Inferior parietal cortex (tissue), 1 donor: ENCODE measurements at regions not wholly inside any gene's neighbourhood (a gene's known extent, or its start where the extent isn't known, plus 50 kb on each side); places are given as distances from the start of the nearest gene placed in this dataset.
"Not testable (repeated sequence)": the region's sequence is repeated elsewhere in the genome, so short reads cannot be mapped to it uniquely, and the experiment has no call there.

Experiments used
- DNase-seq: peaks from one replicate; pipeline ENCODE4 v3.0.0-alpha.2; 2016; ENCODE audit errors: extremely low spot score

GRCh38 chr17:34081269-34081668, 173.8 kb upstream of the CCL2 start:
- no peak for DNase-seq

- no peak for DNase-seq
Measured at GRCh38 chr17:34082404-34082803, 172.7 kb upstream of the CCL2 start.

GRCh38 chr17:34089042-34089441, 166.0 kb upstream of the CCL2 start:
- not testable (repeated sequence) for DNase-seq

- no peak for DNase-seq
Measured at GRCh38 chr17:34090593-34090992, 164.5 kb upstream of the CCL2 start.

- no peak for DNase-seq
Measured at GRCh38 chr17:34091975-34092374, 163.1 kb upstream of the CCL2 start.

GRCh38 chr17:34095106-34095505, 160.0 kb upstream of the CCL2 start:
- DNase-seq: no peak

- DNase-seq: no peak
Measured at GRCh38 chr17:34098699-34099098, 156.4 kb upstream of the CCL2 start.

GRCh38 chr17:34099859-34100515, 155.1 kb upstream of the CCL2 start:
- no peak for DNase-seq

GRCh38 chr17:34107019-34107418, 148.1 kb upstream of the CCL2 start:
- no peak for DNase-seq

GRCh38 chr17:34110315-34110714, 144.8 kb upstream of the CCL2 start:
- DNase-seq: no peak

- DNase-seq: no peak
Measured at GRCh38 chr17:34113089-34113488, 142.0 kb upstream of the CCL2 start.

GRCh38 chr17:34114174-34114573, 140.9 kb upstream of the CCL2 start:
- DNase-seq: no peak

- no peak for DNase-seq
Measured at GRCh38 chr17:34116306-34116705, 138.8 kb upstream of the CCL2 start.

GRCh38 chr17:34117332-34117731, 137.8 kb upstream of the CCL2 start:
- no peak for DNase-seq

- DNase-seq: no peak
Measured at GRCh38 chr17:34117811-34118210, 137.3 kb upstream of the CCL2 start.

GRCh38 chr17:34118564-34118963, 136.5 kb upstream of the CCL2 start:
- no peak for DNase-seq

- DNase-seq: no peak
Measured at GRCh38 chr17:34121311-34121710, 133.8 kb upstream of the CCL2 start.

- no peak for DNase-seq
Measured at GRCh38 chr17:34122515-34122914, 132.6 kb upstream of the CCL2 start.

- no peak for DNase-seq
Measured at GRCh38 chr17:34125010-34125409, 130.1 kb upstream of the CCL2 start.

GRCh38 chr17:34125921-34126320, 129.2 kb upstream of the CCL2 start:
- DNase-seq: no peak

GRCh38 chr17:34126496-34126895, 128.6 kb upstream of the CCL2 start:
- DNase-seq: no peak

- no peak for DNase-seq
Measured at GRCh38 chr17:34126965-34127364, 128.1 kb upstream of the CCL2 start.

GRCh38 chr17:34130544-34130943, 124.5 kb upstream of the CCL2 start:
- DNase-seq: no peak

- DNase-seq: no peak
Measured at GRCh38 chr17:34131386-34131785, 123.7 kb upstream of the CCL2 start.
